ENCODE measurements at regions not wholly inside any gene's neighbourhood (a gene's known extent, or its start where the extent isn't known, plus 50 kb on each side); places are given as distances from the start of the nearest gene placed in this dataset.
"Not testable (repeated sequence)": the region's sequence is repeated elsewhere in the genome, so short reads cannot be mapped to it uniquely, and the experiment has no call there.

DNA sequence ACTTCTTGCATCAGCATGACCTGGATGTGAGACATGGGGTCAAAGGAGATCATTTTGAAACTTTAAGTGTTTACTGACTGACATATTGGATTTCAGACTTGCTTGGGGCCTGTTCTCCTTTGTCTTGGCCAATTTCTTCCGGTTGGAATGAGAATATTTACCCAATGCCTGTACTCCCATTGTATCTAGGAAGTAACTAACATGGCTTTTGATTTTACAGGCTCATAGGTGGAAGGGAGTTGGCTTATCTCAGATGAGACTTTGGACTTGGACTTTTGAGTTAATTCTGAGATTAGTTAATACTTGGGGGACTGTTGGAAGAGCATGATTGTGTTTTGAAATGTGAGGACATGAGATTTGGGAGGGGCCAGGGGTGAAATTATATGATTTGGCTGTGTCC, 262.1 kb downstream of the DKK2 start:
- ATAC-seq; intact Hi-C loops (cut with DNase I); DNase-seq (ENCODE audit: low spot score): not testable (repeated sequence)

DNA sequence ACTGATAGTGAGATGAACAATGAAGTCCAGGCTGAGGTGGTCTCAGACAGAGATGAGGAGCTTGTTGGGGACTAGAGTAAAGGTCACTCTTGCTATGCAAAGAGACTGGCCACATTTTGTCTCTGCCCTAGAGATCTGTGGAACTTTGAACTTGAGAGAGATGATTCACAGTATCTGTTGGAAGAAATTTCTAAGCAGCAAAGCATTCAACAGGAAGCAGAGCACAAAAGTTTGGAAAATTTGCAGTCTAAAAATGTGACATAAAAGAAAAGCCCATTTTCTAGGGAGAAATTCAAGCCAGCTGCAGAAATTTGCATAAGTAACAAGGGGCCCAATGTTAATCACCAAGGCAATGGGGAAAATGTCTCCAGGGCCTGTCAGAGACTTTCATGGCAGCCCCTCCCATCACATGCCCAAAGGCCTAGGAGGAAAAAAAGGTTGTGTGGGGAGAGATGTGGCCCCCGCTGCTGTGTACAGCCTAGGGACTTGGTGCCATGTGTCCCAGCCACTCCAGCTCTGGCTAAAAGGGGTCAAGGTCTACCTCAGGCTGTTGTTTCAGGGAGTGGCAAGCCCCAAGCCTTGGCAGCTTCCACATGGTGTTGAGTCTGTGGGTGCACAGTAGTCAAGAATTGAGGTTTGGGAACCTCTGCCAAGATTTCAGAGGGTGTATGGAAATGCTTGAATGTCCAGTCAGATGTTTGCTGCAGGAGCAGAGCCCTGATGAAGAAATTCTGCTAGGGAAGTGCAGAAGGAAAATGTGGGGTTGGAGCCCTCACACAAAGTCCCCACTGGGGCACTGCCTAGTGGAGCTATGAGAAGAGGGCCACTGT, 262.8 kb downstream of the DKK2 start:
- ATAC-seq (no peak), DNase-seq (ENCODE audit: low spot score) (no peak)
- intact Hi-C loops (cut with DNase I) = no loop called here

DNA sequence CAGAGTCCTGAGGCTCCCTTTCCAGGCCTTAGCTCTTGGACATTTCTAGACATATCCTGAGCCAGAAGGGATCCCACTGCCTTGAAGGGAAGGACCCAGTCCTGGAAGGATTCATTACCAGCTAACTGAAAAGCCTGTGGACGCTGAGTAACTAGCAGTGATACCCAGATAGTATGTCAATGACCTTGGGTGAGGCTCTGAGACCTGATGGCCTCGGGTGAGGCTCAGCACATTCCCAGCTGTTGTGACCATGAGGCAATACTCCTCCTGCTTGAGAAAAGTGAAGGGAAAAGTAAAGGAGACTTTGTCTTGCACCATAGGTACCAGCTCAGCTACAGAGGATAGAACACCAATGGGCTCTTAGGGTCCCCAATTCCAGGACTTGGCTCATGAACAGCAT, 268.1 kb downstream of the DKK2 start:
- intact Hi-C loops (cut with DNase I) = no loop called here
- ATAC-seq = no peak

DNA sequence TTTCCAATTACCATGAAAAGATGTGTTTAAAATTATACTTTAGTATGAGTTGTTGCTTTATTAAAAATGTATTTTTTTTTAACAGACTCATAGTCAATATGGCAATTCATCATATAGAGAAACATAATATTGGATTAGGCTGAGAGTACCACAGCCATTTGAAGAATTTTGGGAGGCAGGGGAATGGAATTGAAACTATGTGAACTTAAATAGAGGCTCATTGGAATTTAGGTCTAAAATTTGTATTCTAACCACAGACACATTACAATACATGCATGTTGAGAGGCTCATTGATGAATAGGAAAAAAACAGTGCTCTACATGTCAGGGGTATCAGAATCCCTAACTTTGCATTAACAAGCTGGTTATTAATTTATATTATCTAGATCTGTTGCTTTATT, 269.6 kb downstream of the DKK2 start:
- no peak for DNase-seq (ENCODE audit: low spot score)
- ATAC-seq = no peak
- intact Hi-C loops (cut with DNase I) = no loop called here

More for the DNA sequence above, 268.1 kb downstream of the DKK2 start:
- DNase-seq (ENCODE audit: low spot score) = no peak

- intact Hi-C loops (cut with DNase I) = no loop called here
- no peak for DNase-seq (ENCODE audit: low spot score)
- no peak for ATAC-seq
These were observed 271.3 kb downstream of the DKK2 start for GRCh38 chr4:106764774-106765173.

DNA sequence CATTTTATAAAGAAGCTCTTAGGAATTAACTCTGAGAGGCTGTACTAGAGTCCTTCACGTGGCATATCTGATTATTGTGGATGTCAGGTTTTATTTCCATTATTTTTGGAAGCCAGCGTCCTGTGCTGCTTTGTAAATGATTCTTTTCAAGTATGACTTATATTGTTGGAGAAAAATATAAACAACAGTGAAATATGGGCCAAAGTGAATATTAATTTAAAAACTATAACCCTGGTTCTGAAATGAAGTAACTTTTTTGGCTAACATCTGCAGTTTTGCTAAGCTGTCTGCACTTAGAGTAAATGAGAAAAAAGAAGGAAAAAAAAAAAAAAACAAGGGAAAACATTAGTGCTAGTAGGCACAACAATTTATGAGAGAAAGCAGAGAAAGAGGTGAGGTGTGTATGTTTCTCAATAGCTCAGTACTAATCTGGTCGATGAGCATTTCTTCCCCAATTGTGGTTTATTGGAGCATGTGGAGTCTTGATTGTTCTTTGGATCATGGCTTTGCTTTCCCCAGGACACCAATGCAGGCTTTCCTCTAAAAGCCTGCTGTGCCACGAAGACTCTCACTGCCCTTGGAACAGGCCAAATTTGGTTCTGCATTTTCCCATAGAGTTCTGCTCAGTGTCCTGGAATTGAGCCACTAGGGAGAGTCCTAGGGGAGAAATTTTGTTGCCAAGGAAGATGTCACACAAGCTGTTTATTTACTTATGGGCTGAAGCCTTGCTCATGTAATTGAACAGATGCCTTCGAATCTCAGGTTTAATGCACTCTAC, 273.3 kb downstream of the DKK2 start:
- DNase-seq (ENCODE audit: low spot score) (no peak), ATAC-seq (no peak)
- intact Hi-C loops (cut with DNase I) = no loop called here

DNA sequence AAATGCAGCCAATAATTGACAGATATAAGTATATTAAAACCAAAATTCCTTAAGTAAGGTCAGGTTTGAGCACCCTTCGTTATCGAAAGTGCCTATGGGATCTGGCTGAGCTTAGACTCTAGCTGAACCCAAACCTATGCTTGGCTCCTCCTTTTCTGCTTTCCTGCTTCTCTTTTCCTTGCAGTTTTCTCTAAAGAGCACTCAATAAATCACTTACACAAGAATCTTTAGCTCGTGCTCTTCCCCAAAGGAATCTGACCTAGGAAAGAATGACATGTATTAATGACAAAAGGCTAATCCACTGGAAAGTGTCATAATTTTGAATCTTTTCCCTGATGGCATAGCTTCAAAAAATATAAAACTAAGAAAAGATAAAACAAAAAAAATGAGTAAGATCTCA, 282.7 kb downstream of the DKK2 start:
- ATAC-seq = no peak
- DNase-seq (ENCODE audit: low spot score) = no peak
- intact Hi-C loops (cut with DNase I) = no loop called here

GRCh38 chr4:106746451-106746850, 289.7 kb downstream of the DKK2 start:
- intact Hi-C loops (cut with DNase I) = no loop called here
- no peak for DNase-seq (ENCODE audit: low spot score)
- no peak for ATAC-seq

DNA sequence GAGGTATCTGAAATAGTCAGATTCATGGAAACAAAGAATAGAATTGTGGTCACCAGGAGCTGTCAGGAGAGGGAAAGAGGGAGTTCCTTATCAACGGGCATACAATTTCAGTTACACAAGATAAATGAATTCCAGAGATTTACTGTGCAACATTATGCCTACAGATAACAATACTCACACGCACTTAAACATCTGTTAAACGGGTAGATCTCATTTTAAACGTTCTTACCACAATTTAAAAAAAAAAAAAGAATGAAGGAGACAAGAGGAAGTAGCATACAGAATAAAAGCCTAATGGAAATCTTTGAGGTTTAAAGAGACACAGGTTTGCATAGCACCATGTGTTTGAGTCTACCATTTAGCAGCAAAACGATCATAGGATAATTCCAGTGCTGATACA, 298.0 kb downstream of the DKK2 start:
- DNase-seq (ENCODE audit: low spot score) (no peak), ATAC-seq (no peak)
- intact Hi-C loops (cut with DNase I) = no loop called here

GRCh38 chr4:106718548-106718947, 317.6 kb downstream of the DKK2 start:
- intact Hi-C loops (cut with DNase I) = no loop called here
- no peak for ATAC-seq
- DNase-seq (ENCODE audit: low spot score) = no peak

- no peak for DNase-seq (ENCODE audit: low spot score)
- ATAC-seq = no peak
- intact Hi-C loops (cut with DNase I) = no loop called here
These were observed 319.0 kb downstream of the DKK2 start for GRCh38 chr4:106717091-106717490.

GRCh38 chr4:106715825-106716224, 320.3 kb downstream of the DKK2 start:
- no peak for ATAC-seq
- intact Hi-C loops (cut with DNase I) = no loop called here
- no peak for DNase-seq (ENCODE audit: low spot score)

DNA sequence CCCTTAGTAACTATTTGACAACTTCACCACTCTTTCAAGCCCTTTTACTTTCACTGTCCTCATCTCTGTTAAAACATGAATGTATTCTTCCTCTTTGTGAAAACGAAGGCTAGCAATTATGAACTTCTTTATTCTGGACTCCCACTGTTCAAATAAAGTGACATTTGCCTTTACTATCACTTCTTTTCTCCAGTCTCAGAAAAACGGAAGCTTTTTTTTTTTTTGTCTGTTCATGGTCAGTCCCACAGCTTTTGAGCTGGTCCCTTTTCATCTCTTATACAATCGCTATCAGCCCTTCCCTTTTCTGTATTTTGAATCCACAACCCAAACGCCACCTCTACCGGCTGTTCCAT, 327.7 kb downstream of the DKK2 start:
- no peak for DNase-seq (ENCODE audit: low spot score)
- intact Hi-C loops (cut with DNase I) = no loop called here
- peak; percentile 13 for ATAC-seq

GRCh38 chr4:106707776-106708463, 328.2 kb downstream of the DKK2 start:
- ATAC-seq (peak; percentile 57), DNase-seq (ENCODE audit: low spot score) (no peak)
- intact Hi-C loops (cut with DNase I) = no loop called here

- ATAC-seq (no peak), DNase-seq (ENCODE audit: low spot score) (no peak)
- intact Hi-C loops (cut with DNase I) = no loop called here
These were observed 331.8 kb downstream of the DKK2 start for GRCh38 chr4:106704253-106704870.

DNA sequence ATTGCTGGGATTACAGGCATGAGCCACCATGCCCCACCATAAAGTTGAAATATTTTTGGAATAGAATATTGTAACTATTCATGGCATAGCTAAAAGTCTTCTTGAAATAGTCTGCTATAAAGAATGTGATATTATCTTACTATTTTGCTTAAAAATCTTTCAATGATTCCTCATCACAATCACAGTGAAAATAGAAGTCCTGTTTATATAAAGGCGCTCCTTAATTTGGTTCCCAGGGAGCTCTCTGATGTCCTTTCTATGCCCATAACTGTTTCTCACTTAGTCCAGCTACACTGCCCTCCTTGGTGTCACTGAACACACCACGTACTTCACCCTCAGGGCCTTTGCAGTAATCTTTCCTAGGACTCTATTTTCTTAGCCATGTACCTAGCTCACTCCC, 331.7 kb upstream of the GIMD1 start:
- DNase-seq (ENCODE audit: low spot score) (no peak), ATAC-seq (no peak)
- intact Hi-C loops (cut with DNase I) = no loop called here

GRCh38 chr4:106698621-106699195, 330.1 kb upstream of the GIMD1 start:
- ATAC-seq (no peak), DNase-seq (ENCODE audit: low spot score) (no peak)
- intact Hi-C loops (cut with DNase I) = no loop called here

DNA sequence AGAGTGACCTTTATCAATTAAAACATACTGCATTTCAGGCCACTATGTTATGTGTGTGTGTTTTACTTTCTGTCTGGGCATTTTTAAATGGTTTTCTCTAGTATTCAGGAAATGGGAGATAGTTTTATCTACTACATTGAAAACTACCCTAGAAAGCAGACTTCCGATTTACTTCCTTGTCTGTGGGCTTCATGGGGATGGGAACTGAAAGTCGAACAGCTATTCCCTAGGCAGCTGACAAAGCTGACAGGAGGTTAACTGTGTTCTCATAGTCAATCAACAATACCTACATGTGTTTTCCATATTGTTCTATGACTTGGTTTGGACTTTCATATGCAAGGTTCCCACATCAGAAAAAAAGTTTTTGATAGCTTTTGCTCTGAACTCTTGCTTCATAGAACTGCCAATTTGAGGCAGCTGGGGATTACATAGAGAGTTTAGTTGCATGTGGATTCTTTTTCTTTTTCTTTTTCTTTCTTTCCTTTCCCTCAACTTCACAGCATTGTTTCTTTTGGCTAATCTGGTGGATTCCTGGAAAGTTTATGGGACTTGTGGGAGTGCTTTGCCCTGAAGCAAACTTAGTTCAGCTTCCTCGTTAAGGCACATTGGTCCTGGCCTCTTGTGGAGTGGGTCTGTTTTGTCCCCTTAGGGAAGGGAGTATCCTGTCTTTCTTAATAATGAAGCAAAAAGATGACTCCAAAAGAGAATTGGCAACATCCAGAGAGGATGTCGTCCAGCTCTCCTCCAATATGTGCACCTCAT, 327.1 kb upstream of the GIMD1 start:
- ATAC-seq (peak; percentile 85), DNase-seq (ENCODE audit: low spot score) (no peak)
- intact Hi-C loops (cut with DNase I) = no loop called here

DNA sequence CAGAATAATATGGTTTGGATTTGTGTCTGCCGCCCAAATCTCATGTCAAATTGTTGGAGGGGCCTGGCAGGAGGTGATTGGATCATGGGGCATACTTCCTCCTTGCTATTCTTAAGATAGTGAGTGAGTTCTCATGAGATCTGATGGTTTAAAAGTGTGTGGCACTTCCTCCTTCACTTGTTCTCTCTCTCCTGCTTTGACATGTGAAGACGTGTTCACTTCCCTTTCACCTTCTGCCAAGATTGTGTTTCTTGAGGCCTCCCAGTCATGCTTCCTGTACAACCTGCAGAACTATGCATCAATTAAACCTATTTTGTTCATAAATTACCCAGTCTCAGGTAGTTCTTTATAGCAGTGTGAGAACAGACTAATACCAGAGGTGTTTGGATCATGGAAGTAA, 325.7 kb upstream of the GIMD1 start:
- ATAC-seq = no peak
- intact Hi-C loops (cut with DNase I) = no loop called here
- DNase-seq (ENCODE audit: low spot score) = no peak
